ENCODE measurements at regions not wholly inside any gene's neighbourhood (a gene's known extent, or its start where the extent isn't known, plus 50 kb on each side); places are given as distances from the start of the nearest gene placed in this dataset.

DNA sequence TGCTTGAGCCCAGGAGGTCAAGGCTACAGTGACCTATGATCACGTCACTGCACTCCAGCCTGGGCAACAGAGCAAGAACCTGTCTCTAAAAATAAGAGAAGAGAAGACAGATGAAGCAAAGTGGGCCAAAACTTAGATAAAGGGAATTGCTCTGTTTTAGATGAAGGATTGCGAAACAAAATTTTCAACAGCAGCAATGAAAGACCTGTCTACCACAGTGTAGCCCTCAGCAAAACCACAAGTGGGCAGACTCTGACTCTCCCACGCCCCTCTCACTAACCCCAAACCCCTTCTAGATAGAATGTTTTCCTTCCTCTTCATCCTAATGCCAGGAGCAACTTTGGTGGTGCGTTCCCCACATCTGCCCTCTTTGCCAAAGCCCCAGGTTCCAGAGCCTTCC, 105.6 kb upstream of the ALDH3B2 start:
- no peak for TF ChIP-seq POLR2A (IDR thresholded peaks at IDR 0.05)
- TF ChIP-seq, protein P1, sequence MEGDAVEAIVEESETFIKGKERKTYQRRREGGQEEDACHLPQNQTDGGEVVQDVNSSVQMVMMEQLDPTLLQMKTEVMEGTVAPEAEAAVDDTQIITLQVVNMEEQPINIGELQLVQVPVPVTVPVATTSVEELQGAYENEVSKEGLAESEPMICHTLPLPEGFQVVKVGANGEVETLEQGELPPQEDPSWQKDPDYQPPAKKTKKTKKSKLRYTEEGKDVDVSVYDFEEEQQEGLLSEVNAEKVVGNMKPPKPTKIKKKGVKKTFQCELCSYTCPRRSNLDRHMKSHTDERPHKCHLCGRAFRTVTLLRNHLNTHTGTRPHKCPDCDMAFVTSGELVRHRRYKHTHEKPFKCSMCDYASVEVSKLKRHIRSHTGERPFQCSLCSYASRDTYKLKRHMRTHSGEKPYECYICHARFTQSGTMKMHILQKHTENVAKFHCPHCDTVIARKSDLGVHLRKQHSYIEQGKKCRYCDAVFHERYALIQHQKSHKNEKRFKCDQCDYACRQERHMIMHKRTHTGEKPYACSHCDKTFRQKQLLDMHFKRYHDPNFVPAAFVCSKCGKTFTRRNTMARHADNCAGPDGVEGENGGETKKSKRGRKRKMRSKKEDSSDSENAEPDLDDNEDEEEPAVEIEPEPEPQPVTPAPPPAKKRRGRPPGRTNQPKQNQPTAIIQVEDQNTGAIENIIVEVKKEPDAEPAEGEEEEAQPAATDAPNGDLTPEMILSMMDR (IDR thresholded peaks at IDR 0.05): no peak

All from right lobe of liver (tissue), 4 donors.